Bronchial epithelial cell (primary cell): ENCODE measurements at regions not wholly inside any gene's neighbourhood (a gene's known extent, or its start where the extent isn't known, plus 50 kb on each side); places are given as distances from the start of the nearest gene placed in this dataset.
"Not testable (repeated sequence)": the region's sequence is repeated elsewhere in the genome, so short reads cannot be mapped to it uniquely, and the experiment has no call there.

Experiments
- DNase-seq: peaks from one replicate; pipeline ENCODE4 v3.0.0-alpha.2; 2010; ENCODE audit warnings: low read depth
- FAIRE-seq: peaks from 2 replicates; lab custom pipeline; 2011; peaks lifted over from hg19 to GRCh38; lab: Jason Lieb, UNC
- H3K27me3 ChIP-seq: 2 replicates; pipeline ENCODE4 v1.5.1; 2011; ENCODE audit warnings: low read length; ENCODE audit not compliant: control insufficient read depth, insufficient read depth
- H3K36me3 ChIP-seq: 2 replicates; pipeline ENCODE4 v1.5.1; 2011; ENCODE audit warnings: low read length; ENCODE audit not compliant: control insufficient read depth, insufficient read depth
- H3K4me3 ChIP-seq: 2 replicates; pipeline ENCODE4 v1.5.1; 2011; ENCODE audit warnings: mild to moderate bottlenecking, low read depth, low read length, control low read depth
- CTCF ChIP-seq: IDR thresholded peaks from 2 replicates; pipeline ENCODE4 v1.5.1; 2011; ENCODE audit warnings: mild to moderate bottlenecking, moderate library complexity, low read length, control low read depth, inconsistent platforms; ENCODE audit not compliant: insufficient read depth, severe bottlenecking

GRCh38 chr2:123771928-123772632, 253.0 kb upstream of the CNTNAP5 start:
- DNase-seq (no peak), FAIRE-seq (no peak)
- TF ChIP-seq CTCF, result no peak
- H3K36me3 ChIP-seq, result no peaks in the 10 kb centered on the region
- no peaks in the 10 kb centered on the region for H3K27me3 ChIP-seq
- no peak overlapping the region for H3K4me3 ChIP-seq

GRCh38 chr2:123777116-123777515, 248.0 kb upstream of the CNTNAP5 start:
- DNase-seq (no peak), FAIRE-seq (no peak)
- Histone ChIP-seq H3K27me3 (no peaks in the 10 kb centered on the region), H3K36me3 (no peaks in the 10 kb centered on the region), H3K4me3 (no peak overlapping the region)
- no peak for TF ChIP-seq CTCF

GRCh38 chr2:123783164-123783563, 241.9 kb upstream of the CNTNAP5 start:
- no peak for TF ChIP-seq CTCF
- no peaks in the 10 kb centered on the region for H3K27me3 ChIP-seq
- DNase-seq (no peak), FAIRE-seq (no peak)
- H3K4me3 ChIP-seq, result no peak overlapping the region
- no peaks in the 10 kb centered on the region for H3K36me3 ChIP-seq

- H3K36me3 ChIP-seq, result no peaks in the 10 kb centered on the region
- TF ChIP-seq CTCF, result no peak
- FAIRE-seq, result no peak
These were observed 239.8 kb upstream of the CNTNAP5 start for GRCh38 chr2:123785332-123785731.

GRCh38 chr2:123791207-123791606, 233.9 kb upstream of the CNTNAP5 start:
- FAIRE-seq (no peak), DNase-seq (no peak)
- H3K27me3 ChIP-seq, result no peaks in the 10 kb centered on the region
- TF ChIP-seq CTCF, result no peak
- no peaks in the 10 kb centered on the region for H3K36me3 ChIP-seq
- H3K4me3 ChIP-seq, result no peak overlapping the region

More at GRCh38 chr2:123785332-123785731, 239.8 kb upstream of the CNTNAP5 start:
- no peak for DNase-seq
- Histone ChIP-seq H3K27me3 (no peaks in the 10 kb centered on the region), H3K4me3 (no peak overlapping the region)

- DNase-seq (no peak), FAIRE-seq (no peak)
- no peak overlapping the region for H3K4me3 ChIP-seq
- H3K36me3 ChIP-seq, result no peaks in the 10 kb centered on the region
- TF ChIP-seq CTCF, result no peak
- no peaks in the 10 kb centered on the region for H3K27me3 ChIP-seq
These were observed 233.4 kb upstream of the CNTNAP5 start for GRCh38 chr2:123791684-123792083.

- not testable (repeated sequence) for H3K36me3 ChIP-seq, FAIRE-seq, H3K27me3 ChIP-seq, H3K4me3 ChIP-seq, DNase-seq
These were observed 221.0 kb upstream of the CNTNAP5 start for GRCh38 chr2:123804126-123804525.

GRCh38 chr2:123805746-123806145, 219.3 kb upstream of the CNTNAP5 start:
- H3K36me3 ChIP-seq, H3K4me3 ChIP-seq, FAIRE-seq, DNase-seq, H3K27me3 ChIP-seq: not testable (repeated sequence)
